T1000 (cell line): ENCODE measurements at regions not wholly inside any gene's neighbourhood (a gene's known extent, or its start where the extent isn't known, plus 50 kb on each side); places are given as distances from the start of the nearest gene placed in this dataset.

Experiments
- DNase-seq: peaks from one replicate; lab custom pipeline; 2025; ENCODE audit warnings: mixed read lengths; lab: John Stamatoyannopoulos, UW

- no peak for DNase-seq
Observed at GRCh38 chr13:23983671-23984070, 86.4 kb upstream of the C1QTNF9B start.

- DNase-seq: no peak
Observed at GRCh38 chr13:23984546-23984945, 87.2 kb upstream of the C1QTNF9B start.

- DNase-seq: no peak
Observed at GRCh38 chr13:23985060-23985459, 87.8 kb upstream of the C1QTNF9B start.

- DNase-seq: no peak
Observed at GRCh38 chr13:23985839-23986238, 88.5 kb upstream of the C1QTNF9B start.

- no peak for DNase-seq
Observed at GRCh38 chr13:23986619-23987018, 89.3 kb upstream of the C1QTNF9B start.

GRCh38 chr13:23987331-23987894, 90.1 kb upstream of the C1QTNF9B start:
- no peak for DNase-seq

GRCh38 chr13:23988546-23989122, 91.3 kb upstream of the C1QTNF9B start:
- DNase-seq: no peak

- no peak for DNase-seq
Observed at GRCh38 chr13:23990455-23990854, 93.2 kb upstream of the C1QTNF9B start.

GRCh38 chr13:23991119-23991518, 93.8 kb upstream of the C1QTNF9B start:
- no peak for DNase-seq

- no peak for DNase-seq
Observed at GRCh38 chr13:23992781-23993679, 95.7 kb upstream of the C1QTNF9B start.

- DNase-seq: no peak
Observed at GRCh38 chr13:23993680-23993985, 96.3 kb upstream of the C1QTNF9B start.

- DNase-seq: no peak
Observed at GRCh38 chr13:23995283-23996073, 98.2 kb upstream of the C1QTNF9B start.

GRCh38 chr13:23996456-23996855, 99.2 kb upstream of the C1QTNF9B start:
- no peak for DNase-seq

- no peak for DNase-seq
Observed at GRCh38 chr13:23999424-23999823, 102.1 kb upstream of the C1QTNF9B start.

GRCh38 chr13:24002206-24002815, 105.0 kb upstream of the C1QTNF9B start:
- no peak for DNase-seq

GRCh38 chr13:24004142-24004899, 107.0 kb upstream of the C1QTNF9B start:
- no peak for DNase-seq

- no peak for DNase-seq
Observed at GRCh38 chr13:24004971-24005370, 107.7 kb upstream of the C1QTNF9B start.

GRCh38 chr13:24005755-24006281, 108.5 kb upstream of the C1QTNF9B start:
- no peak for DNase-seq

GRCh38 chr13:24006520-24007248, 109.4 kb upstream of the C1QTNF9B start:
- no peak for DNase-seq

- DNase-seq: no peak
Observed at GRCh38 chr13:24007979-24008620, 110.8 kb upstream of the C1QTNF9B start.
